H54 (cell line): ENCODE measurements at regions not wholly inside any gene's neighbourhood (a gene's known extent, or its start where the extent isn't known, plus 50 kb on each side); places are given as distances from the start of the nearest gene placed in this dataset.

ENCODE experiments used
- DNase-seq: peaks from one replicate; pipeline ENCODE4 v3.0.0; 2011; ENCODE audit warnings: low spot score, mixed read lengths; ENCODE audit not compliant: insufficient read length
- FAIRE-seq: peaks from 3 replicates; lab custom pipeline; 2011; peaks lifted over from hg19 to GRCh38; lab: Jason Lieb, UNC
- POLR2A ChIP-seq: IDR thresholded peaks from 2 replicates; pipeline ENCODE4 v1.6.1; 2011; ENCODE audit warnings: low read depth, mild to moderate bottlenecking, low read length

DNA sequence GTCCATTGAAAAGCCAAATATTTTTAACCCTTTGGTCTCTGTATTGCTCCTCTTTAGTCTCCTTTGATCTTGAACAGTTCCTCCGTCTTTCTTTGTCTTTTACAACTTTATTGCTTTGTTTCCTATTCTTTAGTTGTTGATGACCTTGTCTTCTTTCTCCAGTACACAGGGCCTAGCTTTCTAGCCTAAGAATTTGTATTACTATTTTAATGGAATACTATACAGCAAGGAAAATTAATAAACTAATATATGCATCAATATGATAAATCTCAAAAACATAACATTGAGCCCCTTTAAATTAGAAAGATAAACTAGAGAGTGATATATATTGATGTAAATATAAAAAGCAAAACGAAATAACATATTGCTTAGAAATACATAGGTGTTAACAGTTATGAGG lies 88.7 kb downstream of the NR1D2 start:
- FAIRE-seq (no peak), DNase-seq (no peak)

DNA sequence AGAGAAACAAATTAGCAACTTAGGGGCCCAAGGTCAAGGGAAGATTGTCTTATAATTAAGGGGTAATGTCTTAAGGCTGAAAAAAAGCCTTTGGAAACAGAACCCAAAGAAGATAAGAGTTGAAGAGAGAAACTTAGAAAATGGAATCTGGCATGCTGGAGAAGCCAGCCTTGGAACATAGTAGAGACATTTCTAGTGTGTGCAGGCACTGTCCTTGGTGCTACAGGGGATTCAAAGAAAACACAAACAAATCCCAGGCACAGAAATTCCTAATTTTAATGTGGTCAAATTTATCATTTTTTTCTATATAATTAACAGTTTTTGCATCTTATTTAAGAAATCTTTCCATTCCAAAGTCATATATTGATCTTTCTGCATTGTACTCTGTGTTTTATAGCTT lies 89.4 kb downstream of the NR1D2 start:
- no peak for FAIRE-seq
- no peak for TF ChIP-seq POLR2A
- DNase-seq: no peak

More for the DNA sequence above, 88.7 kb downstream of the NR1D2 start:
- no peak for TF ChIP-seq POLR2A

DNA sequence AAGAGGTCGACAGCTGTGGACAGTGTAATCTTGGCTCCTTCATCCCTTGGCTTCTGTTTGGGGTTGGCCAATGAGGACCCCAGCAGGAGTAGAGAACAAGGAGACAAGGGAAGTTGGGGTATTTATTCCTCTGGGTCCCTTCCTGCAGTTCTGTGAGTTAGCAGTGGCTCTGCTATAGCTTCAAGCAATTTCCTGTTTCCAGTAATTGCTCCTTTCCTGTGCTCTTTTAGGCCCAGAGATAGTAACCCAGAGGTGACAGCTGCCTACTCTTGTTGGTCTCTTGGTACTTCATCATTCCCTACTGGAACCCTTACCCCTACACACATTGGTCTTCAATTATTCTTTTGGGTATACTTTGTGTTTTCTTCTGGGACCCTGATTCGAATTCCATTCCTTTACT lies 92.9 kb downstream of the NR1D2 start:
- DNase-seq: no peak
- FAIRE-seq: no peak
- no peak for TF ChIP-seq POLR2A

DNA sequence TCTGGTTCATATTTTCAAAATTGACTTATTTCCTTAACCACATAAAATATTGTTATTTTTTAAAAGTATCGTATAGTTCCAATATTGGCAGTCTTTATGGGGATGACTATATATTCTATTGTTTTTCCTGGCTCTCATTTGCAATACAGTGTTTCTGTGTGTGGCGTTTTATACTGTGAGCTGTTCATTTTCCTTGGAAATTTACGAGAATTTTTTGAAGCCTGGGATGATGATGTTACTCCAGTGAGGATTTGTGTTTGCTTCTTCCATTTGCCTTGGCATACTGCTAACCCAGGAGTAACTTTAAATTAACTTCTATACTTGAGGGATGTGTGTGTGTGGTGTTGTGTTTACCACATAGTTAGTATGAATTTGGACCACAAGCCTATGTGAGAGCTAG lies 95.2 kb downstream of the NR1D2 start:
- no peak for TF ChIP-seq POLR2A
- no peak for DNase-seq
- FAIRE-seq: no peak

DNA sequence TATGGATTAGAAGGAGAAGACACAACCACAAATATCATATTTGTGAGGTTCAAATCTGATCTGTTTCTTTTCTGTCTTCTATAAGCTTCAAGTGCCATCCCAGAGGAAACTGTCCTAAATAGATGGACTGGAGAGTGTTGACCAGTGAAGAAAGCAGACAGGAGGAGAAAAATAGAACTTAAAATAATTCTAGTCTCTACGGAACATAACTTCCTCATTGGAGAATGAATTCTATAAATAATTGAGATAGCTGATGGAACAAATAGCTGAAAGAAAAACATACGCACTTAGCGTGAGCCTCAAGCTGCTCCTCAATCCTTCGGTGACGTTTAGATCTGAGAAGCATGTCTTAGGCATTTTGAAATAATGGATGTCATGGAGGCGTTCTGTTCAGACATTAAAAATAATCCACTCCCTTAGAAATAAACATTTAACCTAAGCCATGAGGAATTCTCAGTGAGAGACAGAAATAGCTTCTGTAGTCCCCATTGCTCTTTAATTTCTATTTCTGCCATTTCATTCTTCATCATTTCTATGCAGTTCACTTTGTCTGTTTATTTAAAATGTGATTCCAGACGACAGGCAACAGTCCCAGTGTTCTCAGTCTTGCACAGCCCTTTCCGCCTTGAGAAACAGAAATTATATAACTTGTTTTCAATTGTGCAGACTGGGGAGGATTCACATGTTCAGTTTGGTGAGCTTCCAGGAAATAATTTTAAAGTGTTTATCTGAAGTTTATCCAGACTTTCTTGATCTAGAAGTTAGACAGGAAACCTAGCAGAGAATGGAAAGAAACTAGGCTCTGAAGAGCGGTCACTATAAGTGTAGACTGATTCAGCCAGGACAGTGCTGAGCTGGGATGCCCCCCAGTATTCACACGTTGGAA lies 97.3 kb downstream of the NR1D2 start:
- no peak for TF ChIP-seq POLR2A
- FAIRE-seq: no peak
- DNase-seq: no peak

DNA sequence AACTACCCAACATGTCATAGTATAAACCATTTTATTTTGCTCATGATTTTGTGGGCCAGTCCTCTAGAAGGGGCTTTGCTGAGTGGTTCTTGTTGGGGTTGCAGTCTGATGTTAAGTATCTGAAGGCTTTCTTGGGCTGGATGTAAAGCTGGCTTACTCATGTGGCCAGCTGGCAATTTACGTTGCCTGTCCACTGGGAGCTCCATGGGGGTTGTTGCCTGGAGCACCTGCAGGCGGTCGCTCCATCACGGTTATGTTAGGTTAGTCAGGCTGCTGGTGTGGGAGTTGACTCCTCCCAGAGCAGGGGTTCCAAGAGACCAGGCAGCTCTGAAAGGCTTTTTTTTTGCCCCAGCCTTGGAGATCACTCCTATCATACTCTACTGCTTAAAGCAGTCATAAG lies 98.1 kb downstream of the NR1D2 start:
- TF ChIP-seq POLR2A: no peak
- FAIRE-seq (no peak), DNase-seq (no peak)

DNA sequence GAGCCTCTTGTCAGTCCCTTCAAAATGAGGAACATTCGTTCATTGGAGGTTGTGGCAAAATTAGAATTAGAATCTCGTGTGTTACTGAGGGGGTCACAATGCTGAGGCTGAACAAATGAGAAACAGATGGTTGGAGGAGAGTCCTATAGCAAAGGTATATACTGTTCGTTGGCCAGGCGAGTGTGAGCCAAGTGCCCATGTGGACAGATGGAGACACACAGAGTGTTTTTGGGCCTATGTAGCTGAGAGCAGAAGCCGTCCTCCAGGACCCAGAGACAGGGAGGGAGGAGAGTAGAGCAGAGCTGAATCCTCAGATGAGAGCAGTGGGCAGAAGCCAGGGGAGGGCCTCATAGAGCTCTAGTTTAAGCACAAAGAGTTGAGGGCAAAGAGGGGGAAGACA lies 98.9 kb downstream of the NR1D2 start:
- FAIRE-seq: no peak
- no peak for DNase-seq
- TF ChIP-seq POLR2A: no peak

DNA sequence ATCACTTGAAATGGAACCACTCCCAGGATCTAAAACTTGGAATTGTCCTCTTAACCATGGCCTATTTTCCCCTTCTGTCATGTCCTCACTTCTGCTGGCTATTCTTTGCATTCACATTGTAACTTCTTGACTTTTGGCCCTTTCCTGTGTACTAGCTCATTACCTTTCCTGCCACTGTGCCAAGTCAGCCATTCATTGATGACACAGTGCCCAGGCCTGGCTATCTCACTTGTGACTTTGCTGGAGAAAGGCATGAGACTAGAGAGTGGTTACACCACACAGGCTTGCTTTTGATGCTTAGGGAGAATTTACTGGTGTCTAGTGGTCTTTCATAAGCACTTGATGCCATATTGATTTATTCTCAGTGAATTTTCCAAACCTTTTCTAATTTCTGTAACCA lies 101.1 kb downstream of the NR1D2 start:
- FAIRE-seq: no peak
- DNase-seq: no peak
- no peak for TF ChIP-seq POLR2A

DNA sequence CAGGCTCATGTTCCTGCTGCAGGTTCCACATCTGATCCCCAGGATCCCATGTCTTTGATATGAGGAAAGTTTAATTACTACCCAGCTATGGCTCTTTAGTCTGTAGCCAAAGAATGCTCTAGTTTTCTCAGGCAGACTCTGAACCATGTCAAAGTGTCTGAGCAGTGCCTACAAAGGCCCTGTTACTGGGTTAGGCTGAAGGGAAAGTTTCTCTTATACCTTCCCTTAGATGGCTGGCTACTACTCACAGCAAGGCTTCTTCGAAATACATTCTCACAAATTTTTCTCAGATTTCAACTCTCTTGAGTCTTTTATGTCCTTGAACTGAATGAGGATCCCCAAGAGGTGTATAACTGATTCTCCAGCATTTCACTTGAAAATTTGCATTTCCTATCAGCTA lies 102.4 kb downstream of the NR1D2 start:
- TF ChIP-seq POLR2A: no peak
- FAIRE-seq: no peak
- no peak for DNase-seq

DNA sequence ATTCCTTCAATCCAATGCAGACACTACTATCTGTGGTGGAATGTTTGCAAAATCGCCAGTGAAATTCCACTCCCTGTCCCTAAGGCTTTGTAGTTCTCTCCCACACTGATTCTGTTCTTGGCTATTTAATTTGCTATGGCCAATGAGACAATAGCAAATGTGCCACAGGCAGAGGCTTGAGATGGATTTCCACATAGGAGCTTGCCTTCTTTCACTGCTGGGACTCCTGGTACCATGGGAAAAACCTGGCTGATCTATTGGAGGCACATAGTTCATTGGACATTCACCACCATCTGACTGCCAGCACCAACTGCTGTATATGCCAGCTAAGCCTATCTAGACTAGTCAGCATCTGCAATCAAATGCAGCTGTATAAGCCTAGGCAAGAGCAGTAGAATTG lies 103.8 kb downstream of the NR1D2 start:
- TF ChIP-seq POLR2A: no peak
- DNase-seq (no peak), FAIRE-seq (no peak)

DNA sequence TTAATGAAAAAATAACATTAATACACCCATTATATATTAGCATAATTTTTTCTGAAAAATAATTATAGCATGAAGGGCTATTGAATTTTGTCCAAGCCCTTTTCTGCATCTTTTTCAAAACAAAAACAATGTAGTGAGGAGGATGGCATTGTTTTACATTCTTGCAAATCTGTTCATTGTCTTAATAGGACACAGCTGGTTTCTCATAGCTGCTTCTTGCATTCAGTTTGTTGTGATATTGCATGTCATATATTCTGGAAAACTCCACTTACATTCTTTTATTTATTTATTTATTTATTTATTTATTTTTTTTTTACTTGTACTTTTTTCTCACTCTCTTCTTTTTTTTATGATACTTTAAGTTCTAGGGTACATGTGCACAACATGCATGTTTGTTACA lies 107.4 kb downstream of the NR1D2 start:
- DNase-seq: no peak
- TF ChIP-seq POLR2A: no peak
- no peak for FAIRE-seq

DNA sequence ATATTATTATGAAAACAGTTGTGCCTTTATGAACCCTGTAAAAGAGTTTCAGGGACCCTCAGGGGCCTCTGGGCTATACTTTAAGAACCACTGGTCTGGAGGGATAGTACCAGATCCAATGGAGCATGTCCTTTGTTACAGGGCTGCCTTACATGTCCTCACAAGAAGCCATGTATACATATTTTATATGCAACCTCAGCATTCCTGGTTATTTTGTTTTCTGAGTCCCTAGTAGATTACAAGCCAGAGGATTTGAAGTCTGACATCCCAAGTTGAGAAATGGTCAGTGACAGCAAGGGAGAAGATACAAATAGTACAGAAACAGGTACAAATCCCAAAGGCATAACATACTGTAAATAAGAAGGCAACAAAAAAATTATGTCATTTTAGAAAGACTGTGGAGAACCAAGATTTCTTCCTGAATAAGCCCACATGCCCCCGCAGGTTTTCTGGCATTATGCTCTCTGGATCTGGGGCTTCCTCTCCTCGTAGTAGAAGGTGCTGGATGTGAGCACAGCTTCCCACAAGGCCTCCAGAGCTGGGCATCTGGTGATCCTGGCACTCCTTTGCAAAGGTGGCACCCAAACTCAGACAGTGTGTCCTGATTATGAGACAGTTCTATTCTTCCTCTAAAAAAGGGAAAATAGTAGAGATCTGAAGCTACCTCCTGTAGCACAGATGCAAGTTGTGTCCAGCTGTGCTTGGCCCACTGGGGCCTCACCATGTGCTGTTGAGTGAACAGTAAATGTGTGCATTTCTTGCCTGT lies 114.0 kb downstream of the NR1D2 start:
- FAIRE-seq (no peak), DNase-seq (no peak)
- no peak for TF ChIP-seq POLR2A

DNA sequence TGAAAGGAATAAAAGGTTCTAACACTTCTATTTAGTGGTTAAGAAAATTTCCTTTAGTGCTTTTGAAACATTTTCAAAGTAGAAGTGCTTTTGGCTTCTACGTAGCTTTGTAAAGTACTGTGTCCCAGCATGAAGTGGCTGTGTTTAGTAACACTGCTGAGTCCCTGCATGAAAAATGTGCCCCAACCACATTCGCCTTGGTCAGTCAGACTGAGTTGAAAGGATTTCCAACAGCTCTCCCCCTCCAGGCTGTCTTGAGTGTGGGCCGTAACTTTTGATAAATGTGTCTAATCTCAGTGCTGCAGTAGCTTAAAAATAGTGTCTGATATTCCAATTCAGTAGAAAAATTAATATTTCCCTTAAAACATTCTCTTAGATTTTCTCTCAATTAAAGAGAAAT lies 115.0 kb downstream of the NR1D2 start:
- DNase-seq (no peak), FAIRE-seq (peak; percentile 83)
- TF ChIP-seq POLR2A: no peak

DNA sequence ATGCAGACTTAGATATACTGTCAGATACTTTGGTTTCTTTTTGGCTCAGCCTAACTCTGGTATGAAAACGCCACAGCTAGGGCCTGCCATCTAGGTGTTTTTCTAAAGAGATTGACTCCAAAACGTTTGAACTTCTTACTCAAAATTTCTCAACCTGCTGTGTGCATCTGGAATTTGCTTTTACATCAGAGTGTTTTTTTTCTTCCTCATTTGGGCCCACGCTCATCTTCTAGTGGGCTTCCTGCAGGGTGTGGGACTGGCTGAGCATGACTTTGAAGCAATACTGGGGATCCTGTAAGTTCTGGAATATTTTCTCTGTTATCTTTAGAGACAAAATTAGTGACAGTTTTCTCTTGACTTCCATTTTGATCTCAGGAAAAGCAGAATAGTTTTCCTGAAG lies 117.8 kb downstream of the NR1D2 start:
- DNase-seq (no peak), FAIRE-seq (no peak)
- TF ChIP-seq POLR2A: no peak
